ENCODE measurements at regions not wholly inside any gene's neighbourhood (a gene's known extent, or its start where the extent isn't known, plus 50 kb on each side); places are given as distances from the start of the nearest gene placed in this dataset.

- TF ChIP-seq EZH2phosphoT487 (IDR thresholded peaks at IDR 0.05; ENCODE audit: insufficient read depth, low read depth) (no peak), EZH2 (IDR thresholded peaks at IDR 0.05; ENCODE audit: insufficient read depth, poor library complexity, severe bottlenecking) (no peak)
These were observed 620.2 kb upstream of the INTU start for GRCh38 chr4:127012549-127012948.

Measured in GM23248 (cell line).